Activated T-cell treated with anti-CD3 and anti-CD28 coated beads, Interleukin-2, amount 50 U/mL, for 48 hours (primary cell): ENCODE measurements at regions not wholly inside any gene's neighbourhood (a gene's known extent, or its start where the extent isn't known, plus 50 kb on each side); places are given as distances from the start of the nearest gene placed in this dataset.

Source experiments
- DNase-seq, 2 experiments: peaks; one replicate each; pipeline ENCODE4 v3.0.0-alpha.2; 2020

DNA sequence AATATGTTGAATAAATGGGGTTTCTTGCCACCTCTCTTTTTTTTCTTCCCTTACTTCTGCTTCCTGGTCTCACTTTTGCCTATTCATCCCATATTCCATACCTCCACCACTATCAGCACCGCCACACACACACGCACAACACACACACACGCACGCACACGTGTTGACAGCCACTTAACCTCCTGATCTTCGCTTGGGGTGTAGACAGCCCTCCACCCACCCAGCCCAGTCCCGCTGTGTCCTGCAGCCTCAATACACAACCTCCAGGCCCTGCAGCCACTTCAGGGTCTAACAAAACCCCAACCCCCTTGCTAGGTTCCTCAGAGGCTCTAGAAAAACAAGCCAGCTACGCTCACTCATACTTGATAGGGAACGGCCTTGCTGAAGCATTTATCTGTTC lies 72.3 kb downstream of the LINC00237 start:
- no peak for DNase-seq

DNA sequence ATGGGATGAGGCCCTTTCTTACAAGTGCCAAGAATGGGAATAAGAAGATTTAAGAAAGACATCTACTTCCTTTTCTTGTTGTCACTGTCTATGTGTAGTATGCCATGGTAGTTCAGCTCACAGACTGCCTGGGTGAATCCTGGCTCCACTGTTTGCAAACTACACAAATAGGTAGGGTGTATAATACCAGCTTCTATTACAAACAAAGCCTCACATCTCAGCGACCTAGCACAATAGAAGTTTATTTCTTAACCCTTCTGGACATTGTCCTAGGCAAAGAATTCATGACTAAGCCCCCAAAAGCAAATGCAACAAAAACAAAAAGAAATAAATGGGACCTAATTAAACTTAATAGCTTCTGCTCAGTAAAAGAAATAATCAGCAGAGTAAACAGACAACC lies 74.5 kb downstream of the LINC00237 start:
- no peak for DNase-seq

DNA sequence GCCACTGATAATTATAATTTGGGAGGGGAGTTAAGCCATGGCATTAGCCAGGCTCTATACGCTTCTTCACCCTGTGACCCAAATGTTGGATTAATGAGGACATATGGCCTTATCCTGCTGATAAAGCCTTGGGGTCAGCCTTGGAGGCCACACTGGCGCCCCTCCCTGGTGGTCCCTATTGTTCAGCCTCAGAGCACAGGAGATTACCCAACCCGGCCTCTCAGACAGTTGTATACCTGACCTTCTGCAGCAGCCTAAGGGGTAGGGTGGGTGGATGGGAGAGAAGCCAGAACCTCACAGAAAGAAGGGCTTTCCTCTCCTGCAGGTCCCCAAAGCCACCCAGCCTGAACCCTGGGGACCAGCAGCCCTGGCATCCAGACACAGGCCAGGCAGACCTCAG lies 76.8 kb downstream of the LINC00237 start:
- DNase-seq, result no peak

DNA sequence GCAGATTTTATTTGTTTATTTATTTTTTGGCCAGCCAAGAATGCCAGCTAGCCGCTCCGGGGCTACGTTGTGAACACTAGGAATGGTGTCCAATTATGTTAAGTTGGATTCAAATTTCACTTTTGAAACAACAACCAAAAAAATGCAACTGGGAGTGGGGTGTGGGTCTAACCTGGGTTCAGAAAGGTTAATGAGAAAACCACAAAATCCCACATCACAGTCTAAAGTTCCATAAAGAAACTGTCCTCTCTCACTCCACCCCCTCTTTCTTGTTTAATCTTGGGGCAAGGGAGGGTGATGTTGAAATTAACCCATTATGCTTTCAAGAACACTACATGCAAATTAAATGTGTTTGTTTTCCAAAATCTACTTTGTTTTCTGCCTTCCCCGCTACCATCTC lies 77.2 kb downstream of the LINC00237 start:
- DNase-seq, result no peak

DNA sequence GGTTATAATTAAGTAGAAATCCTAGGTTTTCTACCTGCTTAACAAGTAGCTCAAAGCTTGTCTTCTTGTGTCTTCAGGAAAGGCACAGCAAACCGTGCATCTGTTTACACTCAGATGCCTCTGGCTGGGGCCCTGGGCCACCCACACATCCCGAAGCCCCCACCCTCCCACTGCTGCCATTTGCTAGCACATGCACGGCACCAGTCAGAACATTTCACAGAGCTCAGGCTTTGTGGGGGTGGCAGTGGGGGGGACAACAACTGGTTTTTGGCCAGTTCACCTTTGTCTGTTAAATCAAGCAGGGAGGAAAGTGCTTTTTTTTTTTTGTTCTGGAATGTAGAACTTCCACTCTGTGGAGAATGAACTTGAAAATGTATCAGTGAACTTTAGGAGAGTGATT lies 77.7 kb downstream of the LINC00237 start:
- no peak for DNase-seq

DNA sequence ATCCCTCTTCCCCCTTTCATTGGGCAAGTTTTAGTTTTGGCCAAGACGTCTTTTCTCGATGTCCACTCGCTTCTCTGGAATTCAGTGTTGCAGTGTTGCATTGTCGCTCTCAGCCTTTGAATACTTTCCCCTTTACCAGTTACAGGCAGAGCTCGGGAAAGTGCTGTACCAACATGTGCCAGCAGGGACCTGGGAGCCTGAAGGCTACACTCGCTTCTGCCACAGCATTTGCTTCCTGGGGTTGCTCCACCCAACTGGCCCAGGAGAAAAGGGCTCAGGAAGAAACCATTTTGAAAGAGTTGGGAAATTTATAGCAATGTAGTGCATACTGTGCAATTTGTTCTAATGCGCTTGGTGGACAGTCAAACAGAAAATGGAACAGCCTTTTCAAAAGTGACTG lies 78.6 kb downstream of the LINC00237 start:
- DNase-seq, result no peak

DNA sequence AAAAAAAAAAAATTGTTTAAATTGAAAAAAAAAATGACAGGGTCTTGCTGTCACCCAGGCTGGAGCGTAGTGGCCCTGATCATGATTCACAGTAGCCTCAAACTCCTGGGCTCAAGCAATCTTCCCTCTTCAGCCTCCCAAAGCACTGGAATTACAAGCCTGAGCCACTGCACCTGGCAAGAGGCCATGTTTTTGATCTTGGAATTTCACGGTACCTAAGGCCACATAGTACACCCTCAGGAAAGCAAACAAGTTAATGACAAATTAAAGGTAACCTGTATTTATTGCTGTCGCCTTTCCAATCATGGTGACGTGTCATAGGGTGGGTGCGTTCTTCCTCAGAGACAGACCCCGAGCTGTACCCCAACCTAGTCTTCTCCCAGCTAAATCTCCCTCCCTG lies 79.2 kb downstream of the LINC00237 start:
- DNase-seq, result no peak

DNA sequence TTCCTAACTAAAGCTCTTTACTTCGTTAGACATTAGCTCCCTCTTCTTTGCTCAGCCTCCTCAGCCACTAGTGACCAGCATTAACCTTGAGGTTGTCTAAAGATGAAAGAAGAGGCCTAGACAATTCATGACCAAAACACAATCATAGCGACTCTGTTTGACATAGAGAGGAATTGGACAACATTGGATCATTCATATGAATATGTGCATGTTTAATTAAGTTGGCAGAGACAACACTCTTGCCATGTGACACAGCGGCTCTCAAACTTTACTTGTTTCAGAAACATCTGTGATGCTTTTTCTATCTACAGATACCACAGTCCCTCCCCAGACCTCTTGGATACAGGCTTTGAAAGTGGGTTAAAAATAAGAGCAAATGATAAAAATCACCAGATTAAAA lies 81.7 kb downstream of the LINC00237 start:
- no peak for DNase-seq

DNA sequence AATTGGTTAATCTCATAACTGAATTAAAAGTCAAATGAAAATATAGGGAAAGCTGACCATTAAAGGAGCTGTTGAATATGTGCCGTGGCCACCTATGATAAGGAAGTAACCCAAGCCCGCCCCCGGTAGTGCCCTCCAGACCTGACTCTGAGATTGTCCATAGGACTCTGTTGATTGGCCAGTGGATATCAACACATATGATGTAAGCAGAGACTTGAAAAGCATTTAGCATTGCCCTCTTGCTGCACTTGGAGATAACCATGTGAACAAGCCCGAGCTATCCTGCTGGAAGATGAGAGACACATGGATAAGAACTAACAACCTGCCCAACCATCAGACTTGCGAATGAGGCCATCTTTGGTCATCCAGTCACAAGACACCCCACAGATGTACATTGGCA lies 83.2 kb downstream of the LINC00237 start:
- DNase-seq, result no peak

DNA sequence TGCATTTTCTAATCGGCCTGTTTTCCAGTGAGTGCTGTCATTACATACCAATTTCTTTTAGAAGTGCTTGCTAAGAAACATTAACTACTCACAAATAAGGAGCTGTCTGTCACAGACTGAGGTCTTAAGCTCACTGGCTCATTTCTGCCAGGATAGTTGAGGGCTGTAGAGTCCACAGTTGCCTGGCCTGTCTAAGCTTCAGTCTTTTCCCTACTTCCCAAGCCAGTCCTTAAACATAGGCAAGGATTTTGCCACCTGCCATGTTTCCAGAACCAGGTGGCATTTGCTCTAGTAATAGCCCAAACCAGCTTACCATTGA lies 84.7 kb downstream of the LINC00237 start:
- no peak for DNase-seq

DNA sequence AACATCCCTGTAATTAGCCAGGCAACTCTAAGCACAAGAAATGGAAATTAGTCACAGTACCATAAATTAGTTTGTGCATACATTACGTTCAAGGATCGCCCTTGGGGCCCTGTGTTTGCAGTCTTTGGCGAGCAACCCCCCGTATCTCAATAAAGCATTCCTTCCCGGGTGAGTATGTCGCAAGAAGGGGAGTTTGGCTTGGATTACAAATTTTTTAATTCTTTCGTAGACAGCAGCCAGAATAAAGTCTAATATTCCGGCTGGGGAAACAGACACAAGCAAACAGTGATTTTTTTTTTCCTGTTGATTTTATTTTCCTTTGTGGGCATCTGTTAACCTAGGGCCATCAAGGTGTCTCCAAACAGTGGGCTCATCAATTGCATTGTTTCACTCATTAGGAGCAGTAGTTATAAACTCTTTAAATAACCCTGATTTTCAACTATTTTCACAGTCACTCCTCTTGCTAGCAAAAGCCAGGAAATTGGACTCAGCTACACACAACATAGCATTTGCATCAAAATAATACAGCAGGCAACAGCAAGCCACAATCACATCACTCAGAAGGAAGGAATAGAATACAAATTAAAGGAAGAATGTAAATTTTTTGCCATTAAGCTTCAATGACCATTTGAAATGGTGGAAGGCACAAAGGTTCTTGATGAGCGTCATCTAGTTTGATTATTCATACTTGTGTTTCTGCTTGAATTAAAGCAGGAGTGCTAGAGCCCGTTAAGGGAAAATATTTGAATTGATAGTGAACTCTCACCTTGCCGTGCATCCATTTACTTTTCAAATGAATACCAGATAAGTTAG lies 85.3 kb downstream of the LINC00237 start:
- DNase-seq, result no peak

DNA sequence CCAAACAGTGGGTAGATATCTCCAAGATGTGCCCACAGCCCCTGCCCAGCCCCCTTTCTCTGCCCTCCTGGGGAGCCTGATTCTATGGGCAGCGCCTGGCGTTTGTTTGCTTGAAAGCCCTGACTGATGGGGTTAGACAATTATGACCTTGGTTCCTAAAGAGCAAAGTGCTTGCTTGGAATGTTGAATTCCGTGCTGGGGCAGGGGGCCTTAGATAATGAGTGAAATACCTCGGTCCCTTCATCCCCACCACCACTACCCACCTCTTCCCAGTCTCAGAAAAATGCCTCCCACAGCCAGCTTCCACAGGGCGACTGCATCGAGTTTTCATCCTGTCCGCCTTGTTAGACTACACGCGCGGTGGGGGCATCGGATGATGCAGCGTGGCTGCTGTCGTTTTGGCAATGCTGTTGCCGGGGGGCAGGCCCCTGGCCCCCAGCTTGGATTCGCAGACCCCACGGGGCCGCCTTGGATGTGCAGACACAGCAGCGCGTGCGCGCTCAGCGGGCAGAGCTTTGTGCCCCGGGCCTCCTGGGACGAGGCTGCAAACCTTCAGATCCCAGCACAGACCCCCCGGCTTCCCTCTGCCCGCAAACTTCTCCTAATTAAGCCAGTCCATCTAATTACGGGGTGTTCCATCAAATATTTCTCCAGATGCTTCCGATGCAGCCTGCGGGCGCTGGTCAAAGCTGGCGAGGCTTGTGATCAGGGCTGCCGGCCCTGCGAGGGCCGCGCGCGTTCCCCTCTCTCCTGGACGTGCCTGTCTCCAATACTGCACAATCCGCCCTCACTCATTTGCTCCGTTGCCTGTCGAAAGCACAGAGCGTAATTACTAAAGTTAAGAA lies 86.1 kb downstream of the LINC00237 start:
- DNase-seq, result no peak

DNA sequence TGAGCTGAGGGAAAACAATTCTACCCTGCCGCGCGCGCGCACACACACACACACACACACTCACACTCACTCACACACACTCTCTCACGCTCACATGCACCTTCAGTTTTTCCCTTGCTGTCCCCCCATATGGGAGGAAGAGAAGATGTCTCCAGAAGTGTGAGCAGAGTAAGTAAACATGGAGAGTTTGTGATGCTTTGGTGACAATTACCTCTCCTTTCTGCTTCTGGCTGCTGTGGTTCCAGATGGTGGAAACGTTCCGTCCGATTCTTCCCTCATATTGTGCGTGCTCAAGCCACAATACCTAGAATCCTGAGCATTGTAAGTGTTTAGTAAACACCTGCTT lies 86.7 kb downstream of the LINC00237 start:
- no peak for DNase-seq

DNA sequence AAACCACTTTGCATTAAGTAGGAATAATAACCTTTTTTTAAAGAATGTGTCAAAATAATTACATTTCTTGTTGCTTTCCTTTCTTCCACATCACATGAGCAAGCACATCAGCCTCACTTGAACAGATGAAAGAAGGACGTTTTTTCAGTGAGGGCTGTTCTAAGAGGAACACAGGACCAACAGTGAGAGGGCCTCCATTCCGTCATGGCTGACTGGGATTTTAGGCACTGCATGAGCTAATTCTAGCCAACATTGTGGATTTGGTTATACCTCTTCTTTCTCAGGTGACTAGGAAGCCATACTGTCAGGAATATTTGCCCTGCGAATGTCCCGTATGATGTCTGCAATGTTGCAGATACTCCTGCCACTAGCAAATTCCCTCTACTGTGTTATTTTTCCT lies 87.6 kb downstream of the LINC00237 start:
- no peak for DNase-seq

DNA sequence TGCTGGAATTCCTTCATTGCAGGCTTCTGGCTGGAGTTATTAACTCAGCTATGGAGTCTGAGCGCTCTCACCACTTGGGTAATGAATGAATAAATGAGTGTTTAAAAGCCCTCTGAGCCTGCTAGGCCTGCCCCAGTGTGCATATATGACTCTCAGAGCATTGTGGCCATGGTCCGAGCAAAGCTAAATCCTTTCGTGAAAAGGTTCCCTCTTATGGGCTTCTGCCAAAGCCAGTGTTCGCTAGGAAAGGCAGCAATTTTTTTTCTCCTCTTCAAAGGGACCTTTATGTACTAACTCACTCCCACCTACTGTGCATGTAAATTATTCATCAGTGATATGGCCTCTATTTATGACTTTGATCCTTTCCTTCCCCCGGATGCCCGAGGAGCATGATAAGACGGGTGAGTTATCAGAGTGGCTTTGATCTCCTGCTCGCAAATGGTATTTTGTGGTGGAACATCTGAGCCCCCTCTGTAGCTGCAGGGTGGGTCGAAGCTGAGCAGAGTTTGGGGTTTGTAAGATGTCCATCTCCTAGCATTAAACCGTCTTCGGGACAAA lies 88.6 kb downstream of the LINC00237 start:
- DNase-seq, result no peak

DNA sequence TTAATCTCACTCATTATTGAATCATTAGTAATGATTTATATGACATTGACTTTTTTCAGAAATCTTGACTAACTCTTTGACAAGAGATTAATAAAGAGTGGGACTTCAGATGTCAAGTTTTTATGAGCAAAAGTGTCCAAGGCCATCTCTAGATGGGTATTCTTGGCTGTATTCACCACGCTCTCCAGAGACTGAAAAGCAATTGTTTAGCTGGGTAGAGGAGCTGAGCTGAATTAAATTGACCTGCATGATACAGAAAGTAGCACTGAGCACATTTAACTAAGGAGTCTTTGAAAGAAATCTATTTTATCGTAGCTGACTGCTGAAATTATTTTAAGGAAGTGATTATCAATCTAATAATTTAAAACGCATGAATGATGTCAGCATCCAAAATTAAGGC lies 89.4 kb downstream of the LINC00237 start:
- DNase-seq, result no peak

DNA sequence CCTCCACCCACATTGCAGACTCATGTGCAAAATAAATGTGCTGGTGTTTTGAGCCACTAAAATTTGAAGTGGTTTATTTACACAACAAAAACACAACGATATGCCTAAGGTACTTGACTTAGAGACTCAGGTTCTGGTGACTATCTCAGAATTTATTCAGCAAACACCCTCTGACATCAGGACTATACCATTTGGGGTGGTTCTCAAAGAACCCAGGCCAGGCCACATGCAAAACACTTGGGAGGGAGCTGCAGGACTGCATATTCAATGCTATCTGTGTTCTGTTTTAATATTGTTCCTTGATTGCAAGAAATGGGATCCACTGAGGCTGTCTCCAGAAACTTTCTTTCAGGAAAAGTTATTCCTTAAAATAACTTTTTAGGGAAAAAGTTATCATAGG lies 91.6 kb downstream of the LINC00237 start:
- no peak for DNase-seq

DNA sequence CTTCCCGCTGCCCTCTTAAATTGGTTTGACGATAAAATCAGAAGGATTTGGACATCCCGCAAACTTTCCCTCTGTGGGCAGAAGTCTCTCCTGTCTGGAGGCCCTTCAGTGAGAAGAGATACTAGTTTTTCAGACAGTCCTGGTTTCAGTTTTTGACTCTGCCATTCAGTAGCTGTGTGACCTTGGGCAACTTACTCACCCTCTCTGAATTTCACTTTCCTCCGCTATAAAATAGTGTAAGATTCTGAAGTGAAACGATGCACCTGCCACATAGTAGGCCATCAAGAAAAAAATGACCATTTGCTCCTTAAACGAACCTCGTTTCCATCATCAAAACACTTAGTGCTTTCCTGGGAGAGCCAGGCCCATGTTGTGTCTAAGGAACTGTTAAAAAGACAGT lies 97.2 kb downstream of the LINC00237 start:
- DNase-seq, result no peak

DNA sequence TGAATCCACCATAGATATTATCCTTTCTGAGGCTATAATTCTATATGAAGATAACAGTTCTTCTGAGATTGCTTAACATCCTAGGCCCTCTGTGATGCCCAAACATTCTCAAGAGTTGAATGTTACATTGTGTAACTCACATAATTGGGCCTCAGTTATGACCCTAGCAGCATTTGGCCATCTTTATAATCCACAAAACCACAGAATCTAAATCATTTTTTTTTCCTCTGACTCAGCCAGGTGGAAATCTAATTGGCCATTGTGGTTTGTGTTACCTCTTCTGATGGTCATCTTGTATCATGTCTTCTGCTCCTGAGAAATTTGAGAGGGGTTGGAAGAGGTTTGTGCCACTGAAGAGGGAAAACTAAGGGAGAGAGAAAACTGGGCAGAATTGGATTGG lies 99.5 kb downstream of the LINC00237 start:
- no peak for DNase-seq

DNA sequence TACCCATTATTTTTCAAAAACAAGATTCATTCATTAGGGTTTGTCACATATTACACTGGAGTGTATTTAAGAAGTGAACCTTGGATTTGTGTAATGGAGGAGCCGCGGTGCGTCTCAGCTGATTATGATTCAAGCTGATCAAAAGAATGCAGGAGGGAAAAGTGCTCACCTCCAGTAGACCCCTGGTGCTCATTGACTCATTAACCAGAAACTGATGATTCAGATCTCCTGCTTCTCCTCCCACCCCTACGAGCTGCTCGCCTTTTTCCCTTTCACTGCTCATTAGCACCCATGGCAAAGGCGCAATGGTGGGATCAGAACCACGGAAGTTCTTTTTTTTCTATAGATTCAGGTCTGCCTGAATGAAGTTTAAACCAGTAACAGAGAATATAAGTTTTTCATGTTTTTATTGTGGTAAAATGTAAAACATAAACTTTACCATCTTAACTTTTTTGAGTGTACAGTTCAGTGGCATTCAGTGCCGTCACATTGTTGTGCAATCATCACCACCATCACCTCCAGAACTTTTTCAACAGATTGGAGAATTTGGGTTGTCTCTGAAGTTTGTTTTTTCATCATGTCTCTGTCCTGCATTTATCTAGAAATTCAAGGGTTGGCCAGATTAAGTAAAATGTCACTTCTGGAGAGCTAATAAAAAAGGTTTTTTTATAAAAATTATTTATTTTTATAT lies 101.6 kb downstream of the LINC00237 start:
- DNase-seq, result no peak

DNA sequence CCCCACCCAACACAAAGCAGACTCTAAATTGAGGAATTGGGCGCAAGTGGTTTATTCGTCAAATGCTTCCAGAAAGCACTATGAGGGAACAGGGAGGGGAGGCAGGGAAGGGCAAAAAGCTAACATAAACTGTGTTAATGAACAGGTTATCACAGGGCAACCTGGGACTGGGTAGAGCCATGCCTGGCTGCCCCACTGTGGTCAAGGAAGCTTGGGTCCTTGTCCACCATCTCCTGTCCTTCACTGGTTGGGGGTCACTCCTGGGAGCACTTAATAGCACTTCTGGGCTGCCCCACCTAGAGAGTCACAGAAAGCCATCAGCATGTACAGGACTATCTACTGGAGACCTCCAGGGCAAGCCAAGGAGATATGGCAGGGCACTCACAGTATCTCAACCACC lies 102.3 kb downstream of the LINC00237 start:
- no peak for DNase-seq

DNA sequence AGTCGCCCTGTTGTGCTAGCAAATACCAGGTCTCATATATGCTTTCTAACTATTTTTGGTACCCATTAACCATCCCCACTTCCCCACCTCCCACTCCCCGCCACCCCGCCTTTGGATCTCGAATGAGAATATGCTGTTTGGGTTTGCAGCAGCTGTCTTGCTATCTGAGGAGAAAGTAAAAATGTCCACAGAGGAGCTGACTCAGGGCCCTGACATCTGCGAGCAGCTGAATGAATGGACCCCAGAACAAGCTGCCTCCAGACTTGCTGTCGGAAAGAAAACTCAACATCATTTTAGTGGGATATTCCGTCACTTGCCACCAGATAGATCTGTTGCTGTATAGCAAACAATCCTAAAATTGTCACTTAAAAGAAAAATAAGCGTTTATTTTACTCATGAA lies 103.7 kb downstream of the LINC00237 start:
- no peak for DNase-seq

DNA sequence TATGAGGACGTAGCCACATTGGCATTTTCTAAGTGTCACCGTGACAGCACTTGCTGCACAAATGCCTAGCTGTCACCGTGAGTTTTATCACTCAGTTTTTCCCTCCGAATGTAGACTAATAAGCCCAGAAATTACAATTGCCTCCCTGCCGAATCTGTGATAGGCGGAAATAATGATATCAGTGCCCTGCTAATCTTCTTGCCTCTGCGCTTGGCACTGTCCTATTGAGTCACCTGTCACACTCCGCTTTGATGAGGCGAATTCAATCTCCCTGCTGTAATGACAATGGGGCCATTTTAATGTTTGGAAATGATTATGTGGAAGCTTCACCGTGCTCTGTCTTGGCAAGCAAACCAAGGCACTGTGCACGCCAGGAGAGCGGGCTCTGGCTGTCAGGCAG lies 112.8 kb downstream of the LINC00237 start:
- no peak for DNase-seq
